SK-N-MC (cell line): ENCODE measurements at regions not wholly inside any gene's neighbourhood (a gene's known extent, or its start where the extent isn't known, plus 50 kb on each side); places are given as distances from the start of the nearest gene placed in this dataset.
"Not testable (repeated sequence)": the region's sequence is repeated elsewhere in the genome, so short reads cannot be mapped to it uniquely, and the experiment has no call there.

Experiments
- DNase-seq: peaks from one replicate; pipeline ENCODE4 v3.0.0-alpha.2; 2011; ENCODE audit warnings: low read depth, low spot score
- H3K27ac ChIP-seq: fragments of 200-600 bp; sonication (generic); 2 replicates; pipeline ENCODE4 v1.5.1; 2016; ENCODE audit warnings: mixed run types
- H3K36me3 ChIP-seq: fragments of 200-600 bp; sonication (generic); 2 replicates; pipeline ENCODE4 v1.6.1; 2017; ENCODE audit warnings: antibody characterized with exemption, low read length, mixed read lengths; ENCODE audit not compliant: insufficient read depth
- H3K4me3 ChIP-seq: fragments of 200-600 bp; sonication (generic); 2 replicates; pipeline ENCODE4 v1.5.1; 2016
- H3K9ac ChIP-seq: fragments of 200-600 bp; sonication (generic); 2 replicates; pipeline ENCODE4 v1.8.0; 2017; ENCODE audit warnings: mixed run types, mixed read lengths; ENCODE audit not compliant: insufficient read length
- H3K9me3 ChIP-seq: fragments of 200-600 bp; sonication (generic); 2 replicates; pipeline ENCODE4 v1.6.1; 2017; ENCODE audit warnings: low read depth, mild to moderate bottlenecking, antibody characterized with exemption, low read length, moderate library complexity, mixed read lengths
- EZH2 ChIP-seq: fragments of 200-600 bp; sonication (generic); IDR thresholded peaks from one replicate; pipeline ENCODE4 v1.6.1; 2017; ENCODE audit warnings: antibody characterized with exemption
- FOXP2 ChIP-seq: optimal IDR thresholded peaks from 2 replicates; pipeline ENCODE3; 2011; ENCODE audit warnings: mild to moderate bottlenecking, moderate library complexity; ENCODE audit not compliant: insufficient read depth; ENCODE audit errors: extremely low read length, control extremely low read depth
- POLR2AphosphoS5 ChIP-seq: IDR thresholded peaks from 2 replicates; pipeline ENCODE4 v1.6.1; 2012; ENCODE audit warnings: mild to moderate bottlenecking, low read depth, low read length, borderline replicate concordance

DNA sequence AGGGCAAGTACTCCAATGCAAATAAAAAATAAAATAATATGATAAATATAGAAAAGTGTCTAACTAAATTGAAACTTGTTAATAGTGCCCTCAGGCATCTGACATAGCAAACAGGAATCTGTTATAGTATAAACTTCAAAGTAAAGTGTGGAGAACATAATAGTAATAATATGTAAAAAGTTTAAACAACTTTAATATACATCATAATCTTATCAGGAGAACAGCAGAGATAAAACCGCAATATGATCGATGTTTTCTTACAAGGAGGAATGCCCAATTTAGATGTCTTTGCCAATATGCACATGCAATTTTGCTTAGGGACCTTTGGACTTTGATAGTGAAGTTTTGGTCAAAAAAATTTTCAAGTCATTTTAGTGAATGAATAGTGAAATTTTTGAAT lies 514.8 kb upstream of the IMPG1 start:
- no peak for DNase-seq
- Histone ChIP-seq H3K4me3 (no peak overlapping the region), H3K9ac (no peak overlapping the region), H3K27ac (no peak overlapping the region), H3K9me3 (no peaks in the 10 kb centered on the region), H3K36me3 (no peaks in the 10 kb centered on the region)
- TF ChIP-seq FOXP2 (no peak), POLR2AphosphoS5 (no peak), EZH2 (no peak)

GRCh38 chr6:76584121-76584520 lies 511.7 kb upstream of the IMPG1 start:
- TF ChIP-seq FOXP2: no peak
- no peak overlapping the region for H3K4me3 ChIP-seq
- no peaks in the 10 kb centered on the region for H3K36me3 ChIP-seq
- H3K27ac ChIP-seq: no peak overlapping the region
- H3K9ac ChIP-seq: no peak overlapping the region
- DNase-seq: no peak
- H3K9me3 ChIP-seq: no peaks in the 10 kb centered on the region

DNA sequence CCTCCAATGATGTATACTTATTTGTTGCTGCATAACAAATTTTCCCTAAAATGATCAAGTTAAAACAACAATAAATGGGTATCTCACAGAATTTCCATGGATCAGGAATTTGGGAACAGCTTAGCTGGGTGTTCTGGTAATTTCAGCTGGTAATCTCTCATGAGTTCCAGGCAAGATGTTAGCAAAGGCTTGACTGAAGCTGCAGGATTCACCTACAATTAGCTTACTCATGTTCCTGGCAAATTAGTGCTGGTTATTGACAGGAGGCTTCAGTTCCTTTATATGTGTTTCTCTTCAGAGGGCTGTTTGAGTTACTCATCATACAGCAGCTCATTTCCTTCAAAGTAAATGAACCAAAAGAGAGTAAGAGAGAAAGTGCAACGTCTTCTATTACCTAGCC lies 506.3 kb upstream of the IMPG1 start:
- no peak for DNase-seq
- no peaks in the 10 kb centered on the region for H3K36me3 ChIP-seq
- no peaks in the 10 kb centered on the region for H3K9me3 ChIP-seq
- TF ChIP-seq FOXP2 (no peak), POLR2AphosphoS5 (no peak), EZH2 (no peak)
- H3K4me3 ChIP-seq: no peak overlapping the region
- H3K9ac ChIP-seq: no peak overlapping the region
- no peak overlapping the region for H3K27ac ChIP-seq

GRCh38 chr6:76574746-76575145 lies 502.3 kb upstream of the IMPG1 start:
- Histone ChIP-seq H3K36me3 (no peaks in the 10 kb centered on the region), H3K4me3 (no peak overlapping the region), H3K9ac (no peak overlapping the region), H3K9me3 (no peaks in the 10 kb centered on the region), H3K27ac (no peak overlapping the region)
- no peak for DNase-seq
- no peak for TF ChIP-seq EZH2
- TF ChIP-seq POLR2AphosphoS5: no peak
- TF ChIP-seq FOXP2: no peak

DNA sequence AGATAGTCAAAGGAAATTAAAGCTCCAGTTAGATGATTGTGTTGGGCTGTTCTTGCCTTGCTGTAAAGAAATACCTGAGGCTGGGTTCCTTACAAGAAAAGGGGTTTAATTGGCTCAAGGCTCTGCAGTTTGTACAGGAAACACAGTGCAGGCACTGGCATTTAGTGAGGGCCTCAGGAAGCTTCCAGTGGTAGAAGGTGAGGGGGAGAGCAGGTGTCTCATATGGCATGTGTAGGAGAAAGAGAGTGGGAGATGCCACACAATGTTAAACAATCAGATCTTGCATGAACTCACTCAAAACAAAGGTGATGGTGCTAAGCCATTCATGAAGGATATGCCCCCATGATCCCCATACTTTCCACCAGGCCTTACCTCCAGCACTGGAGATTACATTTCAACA lies 493.5 kb upstream of the IMPG1 start:
- Histone ChIP-seq H3K4me3 (no peak overlapping the region), H3K9ac (no peak overlapping the region), H3K9me3 (no peaks in the 10 kb centered on the region), H3K27ac (no peak overlapping the region), H3K36me3 (no peaks in the 10 kb centered on the region)
- TF ChIP-seq FOXP2 (no peak), POLR2AphosphoS5 (no peak), EZH2 (no peak)
- no peak for DNase-seq

GRCh38 chr6:76562371-76562770 lies 489.9 kb upstream of the IMPG1 start:
- H3K9ac ChIP-seq, H3K4me3 ChIP-seq, H3K9me3 ChIP-seq, H3K27ac ChIP-seq, DNase-seq, H3K36me3 ChIP-seq: not testable (repeated sequence)

DNA sequence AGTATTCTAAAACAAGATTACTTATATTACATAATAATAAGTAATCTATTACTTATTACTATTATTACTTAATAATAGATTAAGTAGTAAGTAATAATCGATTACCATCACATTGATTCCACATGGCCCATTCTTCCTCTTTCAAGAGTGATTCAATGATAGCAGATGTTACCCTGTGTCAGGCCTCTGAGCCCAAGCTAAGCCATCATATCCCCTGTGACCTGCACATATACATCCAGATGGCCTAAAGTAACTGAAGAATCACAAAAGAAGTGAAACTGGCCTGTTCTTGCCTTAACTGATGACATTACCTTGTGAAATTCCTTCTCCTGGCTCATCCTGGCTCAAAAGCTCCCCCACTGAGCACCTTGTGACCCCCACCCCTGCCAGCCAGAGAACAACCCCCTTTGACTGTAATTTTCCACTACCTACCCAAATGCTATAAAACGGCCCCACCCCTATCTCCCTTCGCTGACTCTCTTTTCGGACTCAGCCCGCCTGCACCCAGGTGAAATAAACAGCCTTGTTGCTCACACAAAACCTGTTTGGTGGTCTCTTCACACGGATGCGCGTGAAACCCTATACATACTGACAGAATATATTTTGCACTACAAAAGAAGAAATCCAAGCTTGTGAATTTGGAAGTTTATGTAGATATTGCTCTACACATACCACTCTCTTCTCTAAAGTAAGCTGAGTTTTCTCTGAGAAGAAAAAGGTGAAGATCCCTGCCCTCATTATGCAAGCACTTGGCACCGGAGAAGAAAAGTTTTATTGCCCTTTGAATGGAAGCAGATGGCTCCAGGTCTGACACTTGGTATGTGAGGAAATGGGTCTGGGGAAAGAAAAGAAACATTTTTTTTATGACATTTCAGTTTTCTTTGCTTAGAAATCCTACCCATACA lies 488.6 kb upstream of the IMPG1 start:
- H3K9ac ChIP-seq, H3K4me3 ChIP-seq, DNase-seq, H3K27ac ChIP-seq, H3K36me3 ChIP-seq, H3K9me3 ChIP-seq: not testable (repeated sequence)

DNA sequence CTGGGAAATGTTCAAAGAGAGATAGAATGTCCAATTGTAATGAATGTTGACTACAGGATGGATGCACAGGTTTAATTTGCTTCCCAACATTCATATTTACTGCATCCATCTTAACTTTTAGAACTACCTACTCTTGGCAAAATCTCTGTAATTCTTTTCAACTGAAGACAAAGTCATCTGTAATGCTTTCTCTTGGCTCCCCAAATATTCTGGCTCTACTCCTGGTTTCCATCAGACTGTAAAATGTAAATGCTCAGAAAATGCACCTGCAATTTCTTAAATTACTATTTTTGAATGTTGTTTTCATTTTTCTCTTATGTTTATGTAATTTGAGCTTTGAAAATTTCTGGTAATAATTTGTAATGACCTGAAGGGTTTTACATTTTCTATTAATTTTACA lies 480.8 kb upstream of the IMPG1 start:
- Histone ChIP-seq H3K9me3 (no peaks in the 10 kb centered on the region), H3K27ac (no peak overlapping the region), H3K36me3 (no peaks in the 10 kb centered on the region), H3K9ac (no peak overlapping the region), H3K4me3 (no peak overlapping the region)
- no peak for DNase-seq
- TF ChIP-seq FOXP2 (no peak), POLR2AphosphoS5 (no peak), EZH2 (no peak)

GRCh38 chr6:76552268-76552667 lies 479.8 kb upstream of the IMPG1 start:
- no peaks in the 10 kb centered on the region for H3K36me3 ChIP-seq

GRCh38 chr6:76533661-76534060 lies 461.2 kb upstream of the IMPG1 start:
- no peak overlapping the region for H3K27ac ChIP-seq
- TF ChIP-seq FOXP2 (no peak), EZH2 (no peak), POLR2AphosphoS5 (no peak)
- no peak for DNase-seq
- no peak overlapping the region for H3K4me3 ChIP-seq
- H3K9ac ChIP-seq: no peak overlapping the region
- no peaks in the 10 kb centered on the region for H3K9me3 ChIP-seq
- H3K36me3 ChIP-seq: no peaks in the 10 kb centered on the region

More at GRCh38 chr6:76552268-76552667, 479.8 kb upstream of the IMPG1 start:
- Histone ChIP-seq H3K9me3 (no peaks in the 10 kb centered on the region), H3K4me3 (no peak overlapping the region), H3K27ac (no peak overlapping the region), H3K9ac (no peak overlapping the region)
- DNase-seq: no peak
- TF ChIP-seq FOXP2: no peak
